ENCODE measurements at regions not wholly inside any gene's neighbourhood (a gene's known extent, or its start where the extent isn't known, plus 50 kb on each side); places are given as distances from the start of the nearest gene placed in this dataset.
A peak's percentile ranks its signal among the peaks of the same experiment; 100 is the strongest.
"Not testable (repeated sequence)": the region's sequence is repeated elsewhere in the genome, so short reads cannot be mapped to it uniquely, and the experiment has no call there.

DNA sequence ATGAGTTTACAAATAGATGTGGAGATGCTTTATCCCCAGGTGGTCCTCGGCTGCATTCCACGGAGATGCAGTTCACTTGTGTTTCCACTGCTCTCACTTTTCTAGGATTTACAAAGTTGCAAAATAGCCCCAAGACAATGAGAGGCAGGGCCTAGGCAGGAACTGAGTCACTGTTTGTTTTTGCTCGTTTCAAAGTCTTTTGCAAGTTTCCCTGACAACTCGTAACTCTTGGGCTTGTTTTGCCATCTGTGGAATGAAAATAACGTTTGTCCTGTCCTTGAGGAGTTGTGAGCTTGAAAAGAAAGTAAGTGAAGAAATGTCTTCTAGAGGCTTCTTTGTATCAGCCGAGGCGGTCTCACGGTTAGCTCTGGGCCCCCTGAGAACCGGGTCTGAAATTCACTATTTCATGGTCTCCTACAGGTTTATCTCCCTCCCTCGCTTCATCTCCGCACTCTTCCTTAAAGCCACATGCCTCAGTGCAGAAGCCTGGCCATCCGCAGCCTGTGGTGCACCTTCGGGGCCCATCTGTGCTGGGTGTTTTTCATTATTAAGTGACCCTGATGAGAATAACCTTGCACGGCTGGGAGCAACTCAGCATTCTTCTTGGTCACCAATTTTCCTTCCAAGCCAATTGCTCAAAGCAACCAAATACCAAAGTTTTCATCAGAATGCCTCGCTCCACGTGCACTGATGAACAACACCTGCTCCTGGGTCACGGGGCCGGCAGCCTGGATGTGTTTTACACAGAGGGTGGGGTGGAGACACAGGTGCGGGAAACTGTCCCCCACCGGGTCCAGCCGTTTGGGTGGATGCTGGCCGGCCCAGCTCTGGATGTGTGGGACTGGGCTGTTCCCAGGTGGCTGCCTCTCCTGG is 172.4 kb downstream of the LAT start:
- in situ Hi-C loops (cut with MboI; ENCODE audit: low sequenced_read_pairs); H3K27me3 ChIP-seq (ENCODE audit: control insufficient read depth, insufficient read depth, low read length); H3K79me1 ChIP-seq (ENCODE audit: low read depth in 1 of 2, low read length in 2 of 2); H3K9me1 ChIP-seq (ENCODE audit: insufficient read depth, low read length); POLR2A ChIA-PET (ENCODE audit: unreplicated experiment); H3K36me3 ChIP-seq (ENCODE audit: control insufficient read depth, insufficient read depth, low read length); H2AK9ac ChIP-seq (replicated peaks; ENCODE audit: low read depth, low read length, poor library complexity); H3K9me3 ChIP-seq (ENCODE audit: control insufficient read depth, insufficient read depth, low read length); BruUV-seq (replicated peaks); H2AFZ ChIP-seq (replicated peaks; ENCODE audit: low read length, poor library complexity); dilution Hi-C loops (cut with HindIII; ENCODE audit: low sequenced_read_pairs, unreplicated experiment); H4K20me1 ChIP-seq (ENCODE audit: insufficient read depth, low read length); CTCF ChIA-PET; H3K4me3 ChIP-seq (ENCODE audit: insufficient read depth, low read depth, low read length): not testable (repeated sequence)
- Histone ChIP-seq H2BK20ac (ENCODE audit: low read depth, low read length) (peak overlapping the region; percentile 74), H3K18ac (ENCODE audit: low read depth, low read length) (peak overlapping the region; percentile 90), H3K27ac (ENCODE audit: insufficient read depth, low read length) (peak overlapping the region; percentile 97), H3K23ac (ENCODE audit: low read depth, low read length) (peak overlapping the region; percentile 49), H3K4me2 (ENCODE audit: low read depth, low read length) (peak overlapping the region; percentile 32; the same call in 1 of the 2 replicates), H2AK5ac (ENCODE audit: low read depth, low read length) (peak overlapping the region; percentile 86), H3K4ac (ENCODE audit: low read depth, low read length) (peak overlapping the region; percentile 77), H2BK5ac (ENCODE audit: low read depth, low read length, poor library complexity, severe bottlenecking) (peak overlapping the region; percentile 95), H3K56ac (ENCODE audit: extremely low read depth, insufficient read depth, low read length) (peak overlapping the region; percentile 38; the same call in 1 of the 2 replicates), H3K9ac (ENCODE audit: low read depth, low read length) (peak overlapping the region; percentile 50; the same call in 1 of the 2 replicates), H3K14ac (replicated peaks; ENCODE audit: low read depth, low read length) (peak overlapping the region; percentile 87; the same call in 1 of the 2 replicates), H2BK120ac (ENCODE audit: low read depth, low read length) (peak overlapping the region; percentile 92), H2BK15ac (ENCODE audit: low read depth, low read length) (peak overlapping the region; percentile 89; the same call in 2 of the 3 replicates), H3K4me1 (ENCODE audit: control insufficient read depth, insufficient read depth, low read length) (peaks cover 26% of the 10 kb centered on the region), H4K5ac (ENCODE audit: low read depth, low read length) (peak overlapping the region; percentile 88), H4K8ac (ENCODE audit: low read depth in 2 of 2, low read length in 2 of 2) (peak overlapping the region; percentile 74 to 85; a peak in 3 of 4 replicates), H4K91ac (ENCODE audit: insufficient read depth, low read depth, low read length) (peak overlapping the region; percentile 96)
- WGBS, 2 experiments (ENCODE audit: extremely low coverage in 2 of 2, insufficient read length in 1 of 2) = 48% methylated on average over 4 of the region's 22 CpGs; no CpG with 5 or more reads in 1 of the 2 experiments
- intact Hi-C loops (cut with micrococcal nuclease) = loop anchor here (5.0 kb wide), 1 partner anchor 40 kb away; no protein-coding TSS in a partner anchor
- TF ChIP-seq MAFK (IDR thresholded peaks at IDR 0.05; ENCODE audit: low read depth, low read length) (peak; percentile 19; the same call in 1 of the 2 replicates), CEBPB (IDR thresholded peaks at IDR 0.05; ENCODE audit: low read depth, low read length) (peak; percentile 95), NFE2L2 (IDR thresholded peaks at IDR 0.05; ENCODE audit: low read depth, low read length) (peak; percentile 17; the same call in 1 of the 2 replicates), FOS (IDR thresholded peaks at IDR 0.05; ENCODE audit: low read depth, low read length) (peak; percentile 82), BHLHE40 (IDR thresholded peaks at IDR 0.05; ENCODE audit: low read depth, low read length) (0 out of 2 replicates have a peak, but pooled peaks have one; percentile 11), RCOR1 (IDR thresholded peaks at IDR 0.05; ENCODE audit: insufficient replicate concordance, low read length) (peak; percentile 26)
- DNase-seq = peak; percentile 95
- peak; percentile 80 for ATAC-seq (ENCODE audit: low read depth)

All from IMR-90 (cell line).